ENCODE measurements at regions not wholly inside any gene's neighbourhood (a gene's known extent, or its start where the extent isn't known, plus 50 kb on each side); places are given as distances from the start of the nearest gene placed in this dataset.

- no peak for DNase-seq (ENCODE audit: low read depth, low spot score)
- peaks cover 7% of the 10 kb centered on the region for H3K27me3 Mint-ChIP-seq (ENCODE audit: low read depth)
- no peaks in the 10 kb centered on the region for H3K36me3 Mint-ChIP-seq (ENCODE audit: low read depth)
- no peaks in the 10 kb centered on the region for H3K4me1 Mint-ChIP-seq
- no peaks in the 10 kb centered on the region for H3K9me3 Mint-ChIP-seq
- H3K4me3 Mint-ChIP-seq, result no peak overlapping the region
- no peak for TF ChIP-seq CTCF (conservative IDR thresholded peaks at IDR 0.05)
- H3K27ac Mint-ChIP-seq (ENCODE audit: unreplicated experiment), result no peak overlapping the region
These were observed 212.7 kb upstream of the PGR start for GRCh38 chr11:101342307-101342706.

GRCh38 chr11:101341578-101341977, 212.0 kb upstream of the PGR start:
- Mint-ChIP-seq H3K27me3 (ENCODE audit: low read depth) (peaks cover 7% of the 10 kb centered on the region), H3K9me3 (no peaks in the 10 kb centered on the region), H3K27ac (ENCODE audit: unreplicated experiment) (no peak overlapping the region), H3K36me3 (ENCODE audit: low read depth) (no peaks in the 10 kb centered on the region), H3K4me3 (no peak overlapping the region), H3K4me1 (no peaks in the 10 kb centered on the region)
- no peak for DNase-seq (ENCODE audit: low read depth, low spot score)
- TF ChIP-seq CTCF (conservative IDR thresholded peaks at IDR 0.05), result no peak

- Mint-ChIP-seq H3K27ac (ENCODE audit: unreplicated experiment) (no peak overlapping the region), H3K4me3 (no peak overlapping the region), H3K4me1 (no peaks in the 10 kb centered on the region), H3K27me3 (ENCODE audit: low read depth) (peaks cover 6% of the 10 kb centered on the region), H3K36me3 (ENCODE audit: low read depth) (no peaks in the 10 kb centered on the region), H3K9me3 (no peaks in the 10 kb centered on the region)
- no peak for DNase-seq (ENCODE audit: low read depth, low spot score)
- no peak for TF ChIP-seq CTCF (conservative IDR thresholded peaks at IDR 0.05)
These were observed 207.2 kb upstream of the PGR start for GRCh38 chr11:101336858-101337257.

- Mint-ChIP-seq H3K4me1 (no peaks in the 10 kb centered on the region), H3K27me3 (ENCODE audit: low read depth) (peaks cover 9% of the 10 kb centered on the region), H3K9me3 (no peaks in the 10 kb centered on the region), H3K4me3 (no peak overlapping the region), H3K27ac (ENCODE audit: unreplicated experiment) (no peak overlapping the region), H3K36me3 (ENCODE audit: low read depth) (no peaks in the 10 kb centered on the region)
- TF ChIP-seq CTCF (conservative IDR thresholded peaks at IDR 0.05), result no peak
- DNase-seq (ENCODE audit: low read depth, low spot score), result no peak
These were observed 206.5 kb upstream of the PGR start for GRCh38 chr11:101336155-101336554.

GRCh38 chr11:101334581-101334980, 205.0 kb upstream of the PGR start:
- no peaks in the 10 kb centered on the region for H3K4me1 Mint-ChIP-seq
- H3K36me3 Mint-ChIP-seq (ENCODE audit: low read depth), result no peaks in the 10 kb centered on the region
- no peak for DNase-seq (ENCODE audit: low read depth, low spot score)
- H3K4me3 Mint-ChIP-seq, result no peak overlapping the region
- H3K27ac Mint-ChIP-seq (ENCODE audit: unreplicated experiment), result no peak overlapping the region
- H3K27me3 Mint-ChIP-seq (ENCODE audit: low read depth), result peaks cover 16% of the 10 kb centered on the region
- H3K9me3 Mint-ChIP-seq, result no peaks in the 10 kb centered on the region
- TF ChIP-seq CTCF (conservative IDR thresholded peaks at IDR 0.05), result no peak

- Mint-ChIP-seq H3K9me3 (no peaks in the 10 kb centered on the region), H3K27me3 (ENCODE audit: low read depth) (peaks cover 26% of the 10 kb centered on the region)
These were observed 201.8 kb upstream of the PGR start for GRCh38 chr11:101331411-101331810.

More at GRCh38 chr11:101331411-101331810, 201.8 kb upstream of the PGR start:
- Mint-ChIP-seq H3K36me3 (ENCODE audit: low read depth) (no peaks in the 10 kb centered on the region), H3K27ac (ENCODE audit: unreplicated experiment) (no peak overlapping the region), H3K4me3 (no peak overlapping the region), H3K4me1 (no peaks in the 10 kb centered on the region)
- TF ChIP-seq CTCF (conservative IDR thresholded peaks at IDR 0.05), result no peak
- DNase-seq (ENCODE audit: low read depth, low spot score), result no peak
